GM12864 (cell line): ENCODE measurements at regions not wholly inside any gene's neighbourhood (a gene's known extent, or its start where the extent isn't known, plus 50 kb on each side); places are given as distances from the start of the nearest gene placed in this dataset.
"Not testable (repeated sequence)": the region's sequence is repeated elsewhere in the genome, so short reads cannot be mapped to it uniquely, and the experiment has no call there.

ENCODE experiments used
- DNase-seq: peaks from one replicate; pipeline ENCODE4 v3.0.0-alpha.2; 2011; ENCODE audit warnings: low read depth
- H3K4me3 ChIP-seq: 2 replicates; pipeline ENCODE4 v1.5.1; 2011; ENCODE audit warnings: mild to moderate bottlenecking, low read depth, low read length, control low read depth
- TF ChIP-seq, protein P1 (sequence below): IDR thresholded peaks from 2 replicates; pipeline ENCODE4 v1.5.1; 2011; ENCODE audit warnings: low read depth, mild to moderate bottlenecking, moderate library complexity, low read length, control low read depth, inconsistent platforms; ENCODE audit errors: missing control alignments

DNA sequence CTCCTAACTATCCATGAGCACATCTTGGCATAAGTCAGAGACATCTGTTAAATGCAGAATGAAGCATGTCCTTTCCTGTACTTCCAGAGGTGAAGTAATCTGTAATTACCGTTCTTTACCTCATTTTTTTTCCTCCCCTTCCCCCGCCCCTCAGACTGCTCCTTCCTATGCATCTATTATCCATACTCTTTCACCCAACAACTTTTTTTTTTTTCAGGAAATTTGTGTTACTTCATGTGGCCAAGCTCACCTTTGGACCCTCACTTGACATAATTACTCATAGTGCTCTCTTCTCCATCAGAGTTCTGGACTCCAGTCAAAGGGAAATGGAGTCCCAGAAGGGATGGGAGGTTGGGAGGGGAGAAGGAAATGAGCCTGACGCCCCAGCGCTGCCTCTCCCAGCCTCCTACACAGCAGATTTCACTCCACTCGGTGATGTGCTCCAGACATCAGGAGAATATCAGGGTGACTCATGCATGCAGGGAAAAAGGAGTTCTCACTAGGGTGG, 568.8 kb downstream of the STIM2 start:
- TF ChIP-seq, protein P1, sequence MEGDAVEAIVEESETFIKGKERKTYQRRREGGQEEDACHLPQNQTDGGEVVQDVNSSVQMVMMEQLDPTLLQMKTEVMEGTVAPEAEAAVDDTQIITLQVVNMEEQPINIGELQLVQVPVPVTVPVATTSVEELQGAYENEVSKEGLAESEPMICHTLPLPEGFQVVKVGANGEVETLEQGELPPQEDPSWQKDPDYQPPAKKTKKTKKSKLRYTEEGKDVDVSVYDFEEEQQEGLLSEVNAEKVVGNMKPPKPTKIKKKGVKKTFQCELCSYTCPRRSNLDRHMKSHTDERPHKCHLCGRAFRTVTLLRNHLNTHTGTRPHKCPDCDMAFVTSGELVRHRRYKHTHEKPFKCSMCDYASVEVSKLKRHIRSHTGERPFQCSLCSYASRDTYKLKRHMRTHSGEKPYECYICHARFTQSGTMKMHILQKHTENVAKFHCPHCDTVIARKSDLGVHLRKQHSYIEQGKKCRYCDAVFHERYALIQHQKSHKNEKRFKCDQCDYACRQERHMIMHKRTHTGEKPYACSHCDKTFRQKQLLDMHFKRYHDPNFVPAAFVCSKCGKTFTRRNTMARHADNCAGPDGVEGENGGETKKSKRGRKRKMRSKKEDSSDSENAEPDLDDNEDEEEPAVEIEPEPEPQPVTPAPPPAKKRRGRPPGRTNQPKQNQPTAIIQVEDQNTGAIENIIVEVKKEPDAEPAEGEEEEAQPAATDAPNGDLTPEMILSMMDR: no peak
- DNase-seq: no peak
- H3K4me3 ChIP-seq: no peak overlapping the region

DNA sequence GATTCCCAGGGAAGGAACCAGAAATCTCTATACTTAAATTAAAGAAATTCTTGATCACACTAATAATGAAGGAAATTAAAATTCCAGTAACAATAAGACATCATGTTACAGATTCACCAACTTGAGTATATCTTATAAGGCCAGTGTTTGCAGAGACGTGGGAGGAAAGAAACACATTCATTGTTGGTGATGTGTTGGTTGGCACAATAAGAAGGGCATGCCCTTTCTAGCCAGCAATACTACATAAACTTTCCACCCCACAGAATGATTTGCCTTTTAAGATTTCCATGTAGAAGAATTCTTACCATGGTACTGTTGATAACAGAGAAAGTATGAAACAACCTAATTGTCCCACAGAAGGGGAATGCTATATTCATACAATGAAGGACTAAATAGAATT, 581.5 kb downstream of the STIM2 start:
- no peak overlapping the region for H3K4me3 ChIP-seq
- TF ChIP-seq, protein P1: no peak
- DNase-seq: no peak

DNA sequence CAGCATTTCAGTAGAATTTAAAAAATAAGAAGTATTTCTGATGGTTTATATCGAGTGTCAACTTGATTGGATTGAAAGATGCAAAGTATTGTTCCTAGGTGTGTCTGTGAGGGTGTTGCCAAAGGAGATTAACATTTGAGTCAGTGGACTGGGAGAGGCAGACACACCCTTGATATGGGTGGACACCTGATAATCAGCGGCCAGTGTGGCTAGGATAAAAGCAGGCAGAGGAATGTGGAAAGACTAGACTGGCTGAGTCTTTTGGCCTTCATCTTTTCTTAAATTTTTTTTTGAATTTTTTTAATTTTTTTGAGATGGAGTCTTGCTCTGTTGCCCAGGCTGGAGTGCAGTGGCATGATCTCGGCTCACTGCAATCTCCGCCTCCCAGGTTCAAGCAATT, 582.0 kb downstream of the STIM2 start:
- H3K4me3 ChIP-seq, DNase-seq: not testable (repeated sequence)

DNA sequence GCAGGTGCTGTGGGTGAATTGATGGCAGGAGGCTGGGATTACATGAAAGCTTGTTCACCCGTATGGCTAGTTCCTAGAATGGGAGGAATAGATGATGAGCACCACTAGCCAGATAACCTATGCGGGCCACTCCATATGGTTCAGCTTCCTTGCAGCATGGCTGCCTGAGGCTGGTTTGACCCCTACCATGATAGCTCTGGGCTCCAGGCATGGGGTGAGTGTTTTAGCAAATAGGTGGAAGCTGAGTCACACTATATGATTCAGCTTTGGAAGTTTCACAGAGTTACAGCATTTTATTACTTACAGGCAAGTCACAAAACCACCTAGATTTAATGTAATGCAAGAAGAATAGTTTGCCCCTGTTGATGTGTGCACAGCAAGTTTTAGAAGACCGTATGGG, 603.2 kb downstream of the STIM2 start:
- TF ChIP-seq, protein P1: no peak
- no peak overlapping the region for H3K4me3 ChIP-seq
- no peak for DNase-seq

DNA sequence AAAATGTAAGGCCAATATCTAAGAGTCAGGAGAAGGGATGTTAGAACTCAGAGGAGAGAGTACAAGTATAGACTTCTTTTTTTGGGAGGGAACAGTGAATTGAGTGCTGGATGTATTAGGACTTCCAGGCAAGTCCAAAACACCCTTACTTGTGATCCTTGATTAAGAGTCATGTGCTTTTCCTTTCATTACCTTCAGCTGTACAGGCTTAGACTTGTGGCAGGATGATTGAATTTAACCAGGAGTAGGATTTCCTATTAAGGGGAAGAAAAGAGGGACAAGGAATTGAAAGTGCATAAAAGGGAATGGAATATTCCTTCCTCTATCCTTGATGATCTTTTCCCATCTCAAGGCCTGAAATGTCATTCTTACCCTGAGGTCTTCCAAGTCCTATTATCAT, 606.7 kb downstream of the STIM2 start:
- TF ChIP-seq, protein P1: no peak
- DNase-seq: no peak
- H3K4me3 ChIP-seq: no peak overlapping the region

DNA sequence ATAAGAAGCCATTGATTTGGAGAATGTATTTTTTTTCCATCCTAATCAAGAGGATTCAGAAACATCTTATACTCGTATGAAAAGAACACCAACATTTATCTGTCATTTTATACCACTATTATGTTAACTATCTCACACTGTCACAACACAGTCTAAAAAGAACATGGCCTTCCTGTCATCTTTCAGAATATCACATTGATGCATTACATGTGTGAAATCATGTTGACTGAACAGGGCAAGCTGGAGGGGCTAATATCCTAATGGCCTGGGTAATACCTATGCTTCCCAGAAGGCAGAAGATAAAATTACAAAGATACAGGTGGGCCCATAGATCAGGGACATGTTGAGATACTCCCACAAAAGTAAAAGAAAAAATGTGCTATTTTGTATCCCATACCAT, 611.7 kb downstream of the STIM2 start:
- DNase-seq: no peak
- TF ChIP-seq, protein P1: no peak
- no peak overlapping the region for H3K4me3 ChIP-seq

DNA sequence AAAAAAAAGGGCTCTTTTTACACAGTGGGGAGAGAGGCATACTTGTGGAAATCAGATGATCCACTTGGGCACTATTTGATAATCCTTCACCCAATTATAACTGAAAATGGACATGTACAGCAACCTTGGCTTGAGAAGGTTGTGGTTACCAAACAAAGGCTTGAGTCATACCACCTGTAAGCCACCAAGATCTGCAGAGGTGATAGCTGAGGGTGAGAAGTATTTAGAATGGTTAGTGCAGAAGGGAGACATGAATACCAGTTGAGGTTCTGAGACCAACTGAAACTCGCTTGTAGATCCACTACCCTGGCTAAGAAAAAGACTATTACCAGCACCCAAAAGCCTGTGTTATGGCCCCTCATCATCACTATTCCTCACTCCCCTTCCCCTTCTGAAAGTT, 614.0 kb downstream of the STIM2 start:
- TF ChIP-seq, protein P1: no peak
- no peak for DNase-seq
- no peak overlapping the region for H3K4me3 ChIP-seq
